ENCODE measurements at regions not wholly inside any gene's neighbourhood (a gene's known extent, or its start where the extent isn't known, plus 50 kb on each side); places are given as distances from the start of the nearest gene placed in this dataset.

DNA sequence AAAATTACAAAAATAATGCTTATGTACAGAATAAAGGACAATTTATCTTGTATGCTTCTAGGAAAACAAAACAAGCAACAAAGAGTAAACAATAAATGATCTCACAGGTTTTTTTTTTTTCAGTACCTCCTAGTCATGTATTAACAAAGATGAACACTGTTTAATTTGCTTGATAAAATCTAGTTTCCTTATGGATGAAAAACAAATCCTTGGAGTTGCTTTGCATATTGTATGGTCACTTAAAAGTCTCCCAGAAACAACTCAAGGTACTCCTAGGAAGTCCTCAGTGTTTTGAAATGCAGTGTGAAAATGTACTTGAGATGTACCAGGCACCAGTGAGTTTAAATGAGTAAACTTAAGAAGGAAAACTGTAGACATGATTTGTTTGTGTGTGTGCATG, 686.0 kb upstream of the BRINP3 start:
- DNase-seq (ENCODE audit: extremely low spot score in 2 of 2) = no peak
- no peaks in the 10 kb centered on the region for H3K36me3 ChIP-seq
- intact Hi-C loops (cut with DNase I) = no loop called here
- no peak overlapping the region for H3K27ac ChIP-seq
- no peaks in the 10 kb centered on the region for H3K9me3 ChIP-seq
- no peaks in the 10 kb centered on the region for H3K27me3 ChIP-seq
- no peaks in the 10 kb centered on the region for H3K4me1 ChIP-seq
- TF ChIP-seq POLR2AphosphoS5 (IDR thresholded peaks at IDR 0.05; ENCODE audit: insufficient read depth in 1 of 2, low read depth in 1 of 2) = no peak
- no peak for TF ChIP-seq POLR2A (IDR thresholded peaks at IDR 0.05)
- TF ChIP-seq, protein P1, sequence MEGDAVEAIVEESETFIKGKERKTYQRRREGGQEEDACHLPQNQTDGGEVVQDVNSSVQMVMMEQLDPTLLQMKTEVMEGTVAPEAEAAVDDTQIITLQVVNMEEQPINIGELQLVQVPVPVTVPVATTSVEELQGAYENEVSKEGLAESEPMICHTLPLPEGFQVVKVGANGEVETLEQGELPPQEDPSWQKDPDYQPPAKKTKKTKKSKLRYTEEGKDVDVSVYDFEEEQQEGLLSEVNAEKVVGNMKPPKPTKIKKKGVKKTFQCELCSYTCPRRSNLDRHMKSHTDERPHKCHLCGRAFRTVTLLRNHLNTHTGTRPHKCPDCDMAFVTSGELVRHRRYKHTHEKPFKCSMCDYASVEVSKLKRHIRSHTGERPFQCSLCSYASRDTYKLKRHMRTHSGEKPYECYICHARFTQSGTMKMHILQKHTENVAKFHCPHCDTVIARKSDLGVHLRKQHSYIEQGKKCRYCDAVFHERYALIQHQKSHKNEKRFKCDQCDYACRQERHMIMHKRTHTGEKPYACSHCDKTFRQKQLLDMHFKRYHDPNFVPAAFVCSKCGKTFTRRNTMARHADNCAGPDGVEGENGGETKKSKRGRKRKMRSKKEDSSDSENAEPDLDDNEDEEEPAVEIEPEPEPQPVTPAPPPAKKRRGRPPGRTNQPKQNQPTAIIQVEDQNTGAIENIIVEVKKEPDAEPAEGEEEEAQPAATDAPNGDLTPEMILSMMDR (IDR thresholded peaks at IDR 0.05) = no peak
- H3K4me3 ChIP-seq = no peak overlapping the region

DNA sequence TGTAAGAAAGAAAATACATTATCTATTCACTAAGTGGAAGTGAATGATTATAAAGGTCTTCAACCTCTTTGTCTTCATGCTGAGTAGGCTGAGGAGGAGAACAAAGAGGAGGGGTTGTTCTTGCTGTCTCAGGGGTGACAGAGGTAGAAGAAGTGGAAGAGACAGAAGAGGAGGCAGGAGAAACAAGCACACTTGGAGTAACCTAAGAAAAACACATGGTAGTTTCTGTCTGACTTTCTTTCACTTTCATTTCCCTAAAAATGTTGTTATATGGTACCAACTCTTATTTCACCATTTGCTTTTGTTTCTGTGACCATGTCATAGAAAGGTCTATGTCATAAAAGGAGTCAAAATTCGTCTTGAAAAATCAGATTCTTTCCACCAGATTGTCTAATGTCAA, 696.6 kb upstream of the BRINP3 start:
- no peak overlapping the region for H3K4me3 ChIP-seq
- H3K27me3 ChIP-seq = no peaks in the 10 kb centered on the region
- H3K9me3 ChIP-seq = no peaks in the 10 kb centered on the region
- intact Hi-C loops (cut with DNase I) = no loop called here
- H3K27ac ChIP-seq = no peak overlapping the region
- no peaks in the 10 kb centered on the region for H3K36me3 ChIP-seq
- no peaks in the 10 kb centered on the region for H3K4me1 ChIP-seq
- DNase-seq (ENCODE audit: extremely low spot score in 2 of 2) = no peak
- TF ChIP-seq POLR2A (IDR thresholded peaks at IDR 0.05) (no peak), POLR2AphosphoS5 (IDR thresholded peaks at IDR 0.05; ENCODE audit: insufficient read depth in 1 of 2, low read depth in 1 of 2) (no peak)
- TF ChIP-seq, protein P1 (IDR thresholded peaks at IDR 0.05) = no peak

DNA sequence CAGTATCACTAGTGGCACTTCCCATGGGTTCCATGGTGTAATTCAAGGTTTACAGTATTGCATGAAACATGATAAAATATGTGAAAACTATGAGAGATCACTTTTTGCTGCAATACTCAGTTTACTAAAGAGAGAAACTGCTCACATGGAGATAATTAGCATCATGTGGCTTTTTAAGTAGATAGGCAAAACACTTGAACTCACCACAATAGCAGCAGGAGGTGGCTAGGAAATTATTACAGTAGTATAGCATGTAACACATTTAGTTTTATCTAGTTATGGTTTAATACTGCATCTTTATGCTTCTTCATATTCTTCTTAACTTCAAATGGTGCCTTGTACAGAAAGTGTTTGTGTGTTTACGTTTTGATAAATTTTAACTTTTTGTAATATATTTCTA, 698.5 kb upstream of the BRINP3 start:
- no peaks in the 10 kb centered on the region for H3K4me1 ChIP-seq

DNA sequence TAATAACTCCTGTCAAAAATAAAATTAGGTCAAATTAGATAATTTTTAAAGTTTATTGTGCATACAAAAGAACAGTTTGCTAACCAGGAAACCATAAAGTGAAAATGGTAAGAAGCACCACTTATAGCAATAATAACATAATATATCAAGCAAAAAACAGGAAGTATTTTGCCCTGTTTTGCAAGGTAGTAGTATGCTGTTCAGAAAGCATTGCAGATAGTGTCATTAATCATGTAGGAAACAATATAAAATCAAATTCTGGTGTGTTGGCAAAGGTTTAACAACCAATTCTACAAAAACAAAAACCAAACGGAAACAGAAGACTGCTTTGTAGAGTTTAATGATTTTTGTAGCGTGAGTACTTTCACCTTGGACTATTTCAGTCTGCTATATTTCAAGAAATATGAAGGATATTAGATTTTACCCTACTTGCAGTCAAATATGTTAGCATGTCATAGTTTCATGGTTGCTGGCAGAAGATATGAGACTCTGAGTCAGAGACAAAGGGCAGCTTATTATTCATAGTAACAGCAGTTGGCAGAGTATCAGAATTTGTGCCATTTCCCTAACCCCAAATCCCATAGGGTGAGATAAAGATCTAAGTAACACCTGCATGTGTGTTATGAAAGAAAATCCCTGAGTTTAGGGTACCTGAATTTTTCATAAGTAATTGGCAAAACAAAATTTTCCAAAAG, 729.0 kb upstream of the BRINP3 start:
- TF ChIP-seq POLR2A (IDR thresholded peaks at IDR 0.05) (no peak), POLR2AphosphoS5 (IDR thresholded peaks at IDR 0.05; ENCODE audit: insufficient read depth in 1 of 2, low read depth in 1 of 2) (no peak)
- TF ChIP-seq, protein P1 (IDR thresholded peaks at IDR 0.05) = no peak
- H3K9me3 ChIP-seq = no peaks in the 10 kb centered on the region
- intact Hi-C loops (cut with DNase I) = no loop called here

More for the DNA sequence above, 698.5 kb upstream of the BRINP3 start:
- no peak for DNase-seq (ENCODE audit: extremely low spot score in 2 of 2)
- intact Hi-C loops (cut with DNase I) = no loop called here
- no peaks in the 10 kb centered on the region for H3K27me3 ChIP-seq
- H3K27ac ChIP-seq = no peak overlapping the region
- no peaks in the 10 kb centered on the region for H3K9me3 ChIP-seq
- H3K36me3 ChIP-seq = no peaks in the 10 kb centered on the region
- no peak for TF ChIP-seq POLR2A (IDR thresholded peaks at IDR 0.05)
- H3K4me3 ChIP-seq = no peak overlapping the region

DNA sequence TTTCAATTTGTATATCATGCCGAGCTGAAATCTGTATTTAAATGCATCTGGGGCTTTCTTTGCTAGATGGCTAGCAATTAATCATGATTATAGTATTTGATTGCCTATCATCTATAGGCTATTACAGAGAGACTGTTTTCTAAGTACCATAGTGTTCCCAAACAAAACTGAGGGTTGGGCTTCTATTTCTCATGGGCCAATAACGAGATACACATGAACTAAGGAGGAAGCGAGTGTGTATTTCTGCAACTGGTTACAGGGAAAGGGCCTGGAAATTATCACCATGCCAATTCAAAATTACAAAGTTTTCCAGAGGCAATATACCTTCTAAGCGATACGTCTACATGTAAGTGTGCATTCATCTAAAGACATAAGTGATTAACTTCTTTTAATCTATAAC, 744.5 kb upstream of the BRINP3 start:
- H3K27me3 ChIP-seq = no peaks in the 10 kb centered on the region
- no peak overlapping the region for H3K4me3 ChIP-seq
- H3K27ac ChIP-seq = no peak overlapping the region
- DNase-seq (ENCODE audit: extremely low spot score in 2 of 2) = no peak
- intact Hi-C loops (cut with DNase I) = no loop called here
- TF ChIP-seq, protein P1 (IDR thresholded peaks at IDR 0.05) = no peak
- TF ChIP-seq POLR2A (IDR thresholded peaks at IDR 0.05) (no peak), POLR2AphosphoS5 (IDR thresholded peaks at IDR 0.05; ENCODE audit: insufficient read depth in 1 of 2, low read depth in 1 of 2) (no peak)
- no peaks in the 10 kb centered on the region for H3K9me3 ChIP-seq
- H3K4me1 ChIP-seq = no peaks in the 10 kb centered on the region
- no peaks in the 10 kb centered on the region for H3K36me3 ChIP-seq

More for the DNA sequence above, 729.0 kb upstream of the BRINP3 start:
- H3K4me1 ChIP-seq = no peaks in the 10 kb centered on the region
- H3K4me3 ChIP-seq = no peak overlapping the region
- H3K27ac ChIP-seq = no peak overlapping the region
- no peak for DNase-seq (ENCODE audit: extremely low spot score in 2 of 2)
- H3K36me3 ChIP-seq = no peaks in the 10 kb centered on the region
- H3K27me3 ChIP-seq = no peaks in the 10 kb centered on the region

Measured in vagina (tissue), 2 donors.